ENCODE measurements at regions not wholly inside any gene's neighbourhood (a gene's known extent, or its start where the extent isn't known, plus 50 kb on each side); places are given as distances from the start of the nearest gene placed in this dataset.
A peak's percentile ranks its signal among the peaks of the same experiment; 100 is the strongest.
"Not testable (repeated sequence)": the region's sequence is repeated elsewhere in the genome, so short reads cannot be mapped to it uniquely, and the experiment has no call there.

DNA sequence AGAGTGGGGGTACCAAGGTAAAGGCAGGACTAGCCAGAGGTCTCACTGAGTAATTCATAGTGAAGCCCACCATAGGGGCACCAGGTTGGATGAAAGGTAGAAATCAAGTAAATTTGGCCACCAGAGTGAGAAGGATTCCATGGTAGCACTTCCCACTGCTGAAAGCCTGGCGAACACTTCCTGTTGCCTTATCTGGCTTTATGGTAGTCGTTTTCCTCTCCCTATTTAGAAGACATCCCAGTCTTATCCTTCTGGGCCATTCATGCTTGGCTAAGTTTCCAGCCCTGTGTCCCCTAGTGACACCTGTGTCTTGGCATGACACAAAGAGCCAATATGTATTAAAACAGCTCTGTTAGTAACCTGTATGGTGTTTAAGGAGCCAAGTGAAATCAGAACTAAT, 74.3 kb upstream of the SIPA1L2 start:
- H3K27me3 Mint-ChIP-seq (ENCODE audit: low read depth), result peaks cover 1% of the 10 kb centered on the region
- no peak for ATAC-seq

GRCh38 chr1:232704694-232705680, 75.1 kb upstream of the SIPA1L2 start:
- Mint-ChIP-seq H3K4me1 (ENCODE audit: low read depth) (no peaks in the 10 kb centered on the region), H3K4me3 (no peak overlapping the region), H3K36me3 (ENCODE audit: insufficient read depth) (no peaks in the 10 kb centered on the region), H3K27me3 (ENCODE audit: low read depth) (peaks cover 3% of the 10 kb centered on the region), H3K9me3 (no peaks in the 10 kb centered on the region)
- DNase-seq (no peak), ATAC-seq (peak; percentile 27 to 58)

More for the DNA sequence above, 74.3 kb upstream of the SIPA1L2 start:
- Mint-ChIP-seq H3K9me3 (no peaks in the 10 kb centered on the region), H3K4me3 (no peak overlapping the region), H3K36me3 (ENCODE audit: insufficient read depth) (no peaks in the 10 kb centered on the region), H3K4me1 (ENCODE audit: low read depth) (no peaks in the 10 kb centered on the region)
- no peak for DNase-seq

DNA sequence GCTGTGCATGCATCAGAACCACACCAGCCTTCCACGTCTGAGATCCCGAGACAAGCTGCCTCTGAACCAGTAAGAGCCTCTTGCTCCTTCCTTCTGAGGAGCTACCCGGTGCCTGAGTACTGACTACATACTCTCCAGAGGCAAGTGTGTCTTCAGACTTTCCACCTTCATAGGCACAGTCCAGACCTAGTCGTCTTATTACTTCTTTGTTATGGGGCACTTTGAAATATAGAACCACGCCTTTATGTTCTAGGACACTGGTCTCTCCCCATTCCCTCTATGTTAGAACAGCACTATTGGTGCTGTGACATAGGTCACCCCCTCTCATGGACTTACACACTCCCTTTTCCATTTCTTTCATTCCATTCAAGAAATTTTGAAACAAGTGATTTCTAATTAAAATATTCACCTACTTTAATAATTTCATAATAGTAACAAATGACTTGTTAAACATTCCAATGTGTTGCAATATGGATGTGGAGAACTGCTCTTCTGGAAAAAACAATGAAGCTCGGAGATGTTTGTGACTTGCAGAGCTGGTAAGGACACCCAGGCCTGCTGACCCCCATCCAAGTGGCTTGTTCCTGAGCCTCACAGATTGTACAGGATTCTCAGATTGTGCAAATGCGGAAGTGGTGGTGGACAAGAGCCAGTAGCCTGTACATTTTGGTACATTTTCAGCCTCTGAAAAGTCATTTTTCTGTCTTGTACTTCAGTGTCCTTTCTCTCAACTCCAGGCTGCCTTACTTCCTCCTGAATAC, 76.1 kb upstream of the SIPA1L2 start:
- Mint-ChIP-seq H3K36me3 (ENCODE audit: insufficient read depth) (no peaks in the 10 kb centered on the region), H3K9me3 (no peaks in the 10 kb centered on the region), H3K4me3 (no peak overlapping the region), H3K4me1 (ENCODE audit: low read depth) (no peaks in the 10 kb centered on the region), H3K27me3 (ENCODE audit: low read depth) (peaks cover 3% of the 10 kb centered on the region)
- no peak for ATAC-seq
- DNase-seq, result no peak

DNA sequence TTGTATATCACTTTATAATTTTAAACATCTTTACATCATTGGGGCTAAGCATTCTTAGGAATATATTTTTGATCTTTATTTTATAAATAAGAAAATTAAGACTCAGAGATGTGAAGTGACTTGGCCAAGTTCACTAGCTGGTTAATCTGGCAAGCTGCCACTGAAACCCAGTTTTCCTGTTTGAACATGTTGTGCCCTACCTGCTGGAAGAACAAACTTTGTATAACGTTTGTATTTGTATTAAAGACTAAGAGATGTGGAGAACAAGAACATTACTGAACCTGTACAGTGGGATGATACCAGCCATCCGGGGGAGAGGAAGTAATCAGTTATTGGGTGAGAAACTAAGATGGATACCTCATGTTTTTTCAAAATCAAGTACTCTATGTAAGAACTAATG, 77.2 kb upstream of the SIPA1L2 start:
- ATAC-seq, result no peak
- Mint-ChIP-seq H3K4me3 (no peak overlapping the region), H3K27me3 (ENCODE audit: low read depth) (peaks cover 3% of the 10 kb centered on the region), H3K9me3 (no peaks in the 10 kb centered on the region), H3K36me3 (ENCODE audit: insufficient read depth) (no peaks in the 10 kb centered on the region), H3K4me1 (ENCODE audit: low read depth) (no peaks in the 10 kb centered on the region)
- no peak for DNase-seq

DNA sequence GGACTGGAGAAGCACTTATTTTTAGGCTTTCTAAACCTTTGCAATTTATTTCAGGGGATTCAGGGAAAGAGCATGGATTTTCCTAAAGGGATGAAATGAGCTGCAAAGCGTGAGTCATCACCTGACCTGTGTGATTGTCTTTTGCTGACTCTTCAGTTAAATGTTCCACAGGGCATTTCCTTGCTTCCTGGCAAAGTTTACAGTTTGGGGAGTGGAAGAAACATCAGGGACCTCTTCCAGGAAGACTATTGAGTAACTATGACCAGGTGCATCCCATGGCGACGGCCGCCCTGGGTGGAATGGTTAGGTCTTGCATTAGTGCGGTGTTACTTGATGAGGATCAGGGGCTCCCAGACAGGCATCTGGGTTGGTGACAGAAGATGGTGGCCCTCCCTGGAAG, 79.5 kb upstream of the SIPA1L2 start:
- Mint-ChIP-seq H3K9me3 (peaks cover 10% of the 10 kb centered on the region), H3K4me3 (no peak overlapping the region), H3K4me1 (ENCODE audit: low read depth) (no peaks in the 10 kb centered on the region), H3K27me3 (ENCODE audit: low read depth) (peaks cover 3% of the 10 kb centered on the region), H3K36me3 (ENCODE audit: insufficient read depth) (no peaks in the 10 kb centered on the region)
- ATAC-seq (no peak), DNase-seq (no peak)

DNA sequence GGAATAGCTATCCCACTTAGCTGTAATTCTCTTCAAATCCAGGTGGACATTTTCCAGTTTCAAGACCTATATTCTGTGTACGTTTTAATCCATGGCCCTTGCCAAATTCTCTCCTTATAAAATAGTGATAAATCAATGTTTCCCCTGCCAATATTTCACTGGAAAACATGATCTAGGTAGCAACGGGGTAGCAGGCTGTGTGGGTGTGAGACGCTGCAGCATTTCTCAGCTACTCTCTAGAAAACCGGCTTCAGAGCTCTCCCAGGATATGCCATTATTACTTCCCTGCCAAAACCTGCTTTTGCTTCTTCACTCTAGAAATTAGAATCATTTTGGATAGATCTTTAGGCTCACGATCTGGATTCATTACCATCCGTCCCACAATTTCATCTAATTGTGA, 82.1 kb upstream of the SIPA1L2 start:
- ATAC-seq, result no peak
- H3K9me3 Mint-ChIP-seq, result peaks cover 10% of the 10 kb centered on the region
- no peaks in the 10 kb centered on the region for H3K36me3 Mint-ChIP-seq (ENCODE audit: insufficient read depth)
- DNase-seq, result no peak
- H3K4me3 Mint-ChIP-seq, result no peak overlapping the region
- peaks cover 3% of the 10 kb centered on the region for H3K27me3 Mint-ChIP-seq (ENCODE audit: low read depth)
- no peaks in the 10 kb centered on the region for H3K4me1 Mint-ChIP-seq (ENCODE audit: low read depth)

DNA sequence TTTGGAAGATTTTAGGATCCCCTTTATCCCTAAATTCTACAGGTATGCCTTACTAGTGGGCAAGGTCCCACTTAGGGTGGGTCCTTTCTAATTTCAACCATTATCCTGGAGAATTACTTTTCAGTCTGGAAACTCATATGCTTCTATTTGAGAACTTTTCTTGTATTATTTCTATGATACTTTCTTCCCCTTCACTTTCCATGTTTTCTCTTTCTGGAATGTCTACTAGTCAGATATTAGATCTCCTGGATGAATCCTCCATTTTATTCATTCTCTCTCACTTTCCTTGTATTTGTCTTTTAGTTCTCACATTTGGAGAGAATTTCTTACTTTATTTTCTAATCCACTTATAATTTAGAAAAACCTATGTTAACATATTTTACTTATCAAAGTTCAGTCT, 83.9 kb upstream of the SIPA1L2 start:
- H3K27me3 Mint-ChIP-seq (ENCODE audit: low read depth), result peaks cover 3% of the 10 kb centered on the region
- no peaks in the 10 kb centered on the region for H3K4me1 Mint-ChIP-seq (ENCODE audit: low read depth)
- H3K4me3 Mint-ChIP-seq, result no peak overlapping the region
- DNase-seq, result no peak
- H3K9me3 Mint-ChIP-seq, result peaks cover 14% of the 10 kb centered on the region
- no peak for ATAC-seq
- no peaks in the 10 kb centered on the region for H3K36me3 Mint-ChIP-seq (ENCODE audit: insufficient read depth)

DNA sequence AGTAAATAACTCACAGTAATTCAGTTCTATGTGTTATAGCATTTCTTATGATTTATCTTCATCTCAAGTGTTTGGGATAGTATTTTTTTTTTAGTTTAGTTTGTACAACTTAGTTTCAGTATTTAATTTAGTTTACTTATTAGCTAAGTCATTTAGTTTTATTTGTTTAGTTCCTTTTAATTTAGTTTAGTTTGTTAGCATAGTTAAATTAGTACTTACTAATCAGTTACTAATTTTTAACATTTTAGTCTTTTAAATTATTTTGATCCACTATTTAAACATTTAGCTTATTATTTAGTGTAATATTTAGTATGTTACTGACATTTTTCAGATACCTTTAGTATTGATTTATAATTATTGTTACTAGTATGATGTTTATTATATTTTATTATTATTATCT, 85.2 kb upstream of the SIPA1L2 start:
- DNase-seq, result no peak
- ATAC-seq, result no peak
- no peak overlapping the region for H3K4me3 Mint-ChIP-seq
- peaks cover 14% of the 10 kb centered on the region for H3K9me3 Mint-ChIP-seq
- no peaks in the 10 kb centered on the region for H3K36me3 Mint-ChIP-seq (ENCODE audit: insufficient read depth)
- H3K27me3 Mint-ChIP-seq (ENCODE audit: low read depth), result peaks cover 1% of the 10 kb centered on the region
- no peaks in the 10 kb centered on the region for H3K4me1 Mint-ChIP-seq (ENCODE audit: low read depth)

- H3K36me3 Mint-ChIP-seq (ENCODE audit: insufficient read depth); H3K4me3 Mint-ChIP-seq; H3K27me3 Mint-ChIP-seq (ENCODE audit: low read depth); DNase-seq; H3K4me1 Mint-ChIP-seq (ENCODE audit: low read depth); ATAC-seq: not testable (repeated sequence)
- H3K9me3 Mint-ChIP-seq, result peaks cover 11% of the 10 kb centered on the region
Measured at GRCh38 chr1:232717911-232718310, 87.3 kb upstream of the MAP10 start.

GRCh38 chr1:232718928-232719927, 86.0 kb upstream of the MAP10 start:
- Mint-ChIP-seq H3K27me3 (ENCODE audit: low read depth) (peaks cover 3% of the 10 kb centered on the region), H3K4me1 (ENCODE audit: low read depth) (no peaks in the 10 kb centered on the region), H3K4me3 (no peak overlapping the region), H3K36me3 (ENCODE audit: insufficient read depth) (no peaks in the 10 kb centered on the region), H3K9me3 (peaks cover 5% of the 10 kb centered on the region)
- ATAC-seq (no peak), DNase-seq (no peak)

DNA sequence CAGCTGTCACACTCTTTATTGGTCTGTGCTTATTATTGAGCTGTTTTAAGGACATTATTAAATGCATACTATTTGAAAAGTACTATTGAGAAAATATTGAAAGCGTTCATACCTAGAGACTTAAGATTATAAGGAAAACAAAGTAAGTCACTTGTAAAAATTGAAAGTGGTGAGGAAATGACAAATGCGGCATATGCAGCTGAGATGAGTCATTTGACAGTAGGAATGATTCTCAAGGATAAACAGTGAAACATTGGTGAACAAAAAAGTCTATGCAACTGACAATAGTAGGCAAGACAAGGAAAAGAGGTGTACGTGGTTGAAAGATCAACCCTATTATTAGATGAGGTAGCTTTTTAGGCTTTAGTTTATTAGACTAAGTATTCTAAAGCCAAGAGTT, 82.6 kb upstream of the MAP10 start:
- peaks cover 4% of the 10 kb centered on the region for H3K9me3 Mint-ChIP-seq
- H3K36me3 Mint-ChIP-seq (ENCODE audit: insufficient read depth), result no peaks in the 10 kb centered on the region
- ATAC-seq, result no peak
- H3K27me3 Mint-ChIP-seq (ENCODE audit: low read depth), result peaks cover 3% of the 10 kb centered on the region
- no peak overlapping the region for H3K4me3 Mint-ChIP-seq
- no peak for DNase-seq
- peaks cover 10% of the 10 kb centered on the region for H3K4me1 Mint-ChIP-seq (ENCODE audit: low read depth)

DNA sequence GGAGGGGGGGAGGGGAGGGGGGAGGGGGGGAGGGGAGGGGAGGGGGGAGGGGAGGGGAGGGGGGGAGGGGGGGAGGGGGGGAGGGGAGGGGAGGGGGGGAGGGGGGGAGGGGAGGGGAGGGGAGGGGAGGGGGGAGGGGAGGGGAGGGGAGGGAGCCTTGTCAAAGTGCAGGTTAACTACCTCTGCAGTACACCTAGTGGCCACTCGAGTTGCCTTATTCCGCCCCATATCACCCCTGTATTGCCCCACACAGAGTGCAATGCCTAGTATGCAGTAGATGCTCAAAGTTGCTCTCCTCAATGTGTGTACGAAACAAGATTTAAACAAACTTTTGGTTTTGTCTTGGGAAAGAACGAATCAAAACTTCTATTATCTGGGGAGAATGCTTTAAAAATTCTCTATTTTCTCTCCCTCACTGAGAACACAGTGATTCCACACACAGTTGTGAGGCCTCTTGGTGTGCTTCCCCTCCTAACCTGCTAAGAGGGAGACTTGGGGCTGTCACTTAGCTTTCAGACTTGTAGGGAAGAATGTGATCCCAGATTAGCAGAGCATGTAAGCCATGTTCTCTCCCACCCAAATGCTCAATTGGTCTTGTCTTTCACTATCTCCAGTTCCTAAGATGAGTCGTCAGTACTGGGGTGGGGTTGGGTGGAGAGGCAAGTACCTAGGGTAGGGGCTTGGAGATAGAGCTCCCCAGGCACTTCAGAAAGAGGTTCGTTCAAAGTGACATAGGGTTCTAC, 79.7 kb upstream of the MAP10 start:
- no peak overlapping the region for H3K4me3 Mint-ChIP-seq
- H3K4me1 Mint-ChIP-seq (ENCODE audit: low read depth), result peaks cover 10% of the 10 kb centered on the region
- DNase-seq (no peak), ATAC-seq (peak; percentile 10 to 40)
- peaks cover 5% of the 10 kb centered on the region for H3K27me3 Mint-ChIP-seq (ENCODE audit: low read depth)
- no peaks in the 10 kb centered on the region for H3K9me3 Mint-ChIP-seq
- no peaks in the 10 kb centered on the region for H3K36me3 Mint-ChIP-seq (ENCODE audit: insufficient read depth)

- Mint-ChIP-seq H3K27me3 (ENCODE audit: low read depth) (peaks cover 5% of the 10 kb centered on the region), H3K9me3 (no peaks in the 10 kb centered on the region)
- no peak for ATAC-seq
Measured at GRCh38 chr1:232726048-232726779, 79.0 kb upstream of the MAP10 start.

More at GRCh38 chr1:232726048-232726779, 79.0 kb upstream of the MAP10 start:
- peaks cover 10% of the 10 kb centered on the region for H3K4me1 Mint-ChIP-seq (ENCODE audit: low read depth)
- no peaks in the 10 kb centered on the region for H3K36me3 Mint-ChIP-seq (ENCODE audit: insufficient read depth)
- no peak overlapping the region for H3K4me3 Mint-ChIP-seq
- DNase-seq, result no peak

All from activated T-cell treated with anti-CD3 and anti-CD28 coated beads, Interleukin-2, amount 50 U/mL, for 4 hours (primary cell).